ENCODE measurements at regions not wholly inside any gene's neighbourhood (a gene's known extent, or its start where the extent isn't known, plus 50 kb on each side); places are given as distances from the start of the nearest gene placed in this dataset.
"Not testable (repeated sequence)": the region's sequence is repeated elsewhere in the genome, so short reads cannot be mapped to it uniquely, and the experiment has no call there.

DNA sequence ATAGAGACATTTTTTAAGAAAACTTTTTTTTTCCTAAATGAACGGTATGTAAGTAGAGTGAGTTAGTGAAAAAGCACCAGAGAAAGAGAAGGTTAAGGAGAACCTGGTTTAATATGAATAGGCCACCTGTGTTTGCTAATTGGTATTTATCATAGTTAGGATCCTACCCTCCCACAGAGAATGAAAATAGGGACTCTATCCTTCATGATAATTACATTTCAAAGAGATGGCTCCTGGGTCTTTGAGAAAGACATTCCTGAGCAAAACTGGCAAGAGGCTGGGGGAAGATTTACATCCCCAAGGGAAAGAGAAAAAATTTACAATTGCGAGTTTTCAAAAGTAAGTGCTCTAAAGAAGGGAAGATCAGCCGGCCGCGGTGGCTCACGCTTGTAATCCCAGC is 1284.5 kb downstream of the SLITRK1 start:
- DNase-seq (ENCODE audit: low read depth) = no peak

DNA sequence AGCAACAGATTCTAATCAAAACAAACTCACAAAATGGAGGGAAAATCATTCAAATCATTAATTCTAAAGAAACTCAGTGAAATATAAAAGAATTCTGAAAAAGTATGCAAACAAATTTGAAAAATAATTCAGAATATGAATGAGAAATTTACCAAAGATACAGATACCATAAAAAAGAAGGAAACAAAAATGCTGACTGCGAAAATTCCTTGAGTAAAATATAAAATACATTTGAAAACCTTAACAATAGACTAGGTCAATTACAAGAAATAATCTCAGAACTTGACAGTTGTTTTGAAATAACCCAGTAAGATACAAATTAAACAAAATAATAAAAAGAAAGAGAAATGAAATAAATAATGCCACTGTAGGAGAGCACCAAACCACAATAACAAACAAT is 1289.0 kb downstream of the SLITRK1 start:
- DNase-seq (ENCODE audit: low read depth) = no peak

DNA sequence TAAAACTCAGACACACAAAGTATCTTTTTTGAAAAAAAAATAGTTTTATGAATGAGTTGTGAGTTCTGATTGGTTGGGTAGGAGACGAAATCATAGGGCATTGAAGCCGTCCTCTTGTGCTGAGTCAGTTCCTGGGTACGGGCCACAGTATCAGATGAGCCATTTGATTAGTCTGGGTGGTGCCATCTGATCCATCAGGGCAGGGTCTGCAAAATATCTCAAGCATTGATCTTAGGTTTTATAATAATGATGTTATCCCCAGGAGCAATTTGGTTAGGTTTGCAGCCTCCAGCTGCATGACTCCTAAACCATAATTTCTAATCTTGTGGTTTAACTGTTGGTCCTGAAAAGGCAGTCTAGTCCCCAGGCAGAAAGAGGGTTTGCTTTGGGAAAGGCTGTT is 1310.6 kb downstream of the SLITRK1 start:
- DNase-seq (ENCODE audit: low read depth) = no peak

DNA sequence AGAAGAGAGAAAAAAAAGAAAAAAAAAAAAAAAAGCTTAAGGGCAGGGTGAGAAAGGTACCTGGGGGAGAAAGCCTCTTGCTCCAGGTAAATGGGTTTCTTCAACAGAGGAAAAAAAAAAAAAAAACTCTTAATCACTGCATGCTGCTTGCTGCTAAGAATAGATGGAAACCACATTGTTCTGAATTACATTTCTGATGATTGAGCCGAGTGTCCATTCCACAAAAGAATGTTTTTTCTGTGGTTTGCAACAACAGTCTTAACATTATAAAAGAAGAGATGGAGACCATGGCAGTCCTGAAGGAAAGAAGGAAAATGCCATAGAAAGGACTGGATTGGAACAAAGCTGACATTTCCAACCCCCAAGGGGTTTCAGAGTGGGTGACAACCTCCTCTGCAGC is 1312.7 kb downstream of the SLITRK1 start:
- no peak for DNase-seq (ENCODE audit: low read depth)

DNA sequence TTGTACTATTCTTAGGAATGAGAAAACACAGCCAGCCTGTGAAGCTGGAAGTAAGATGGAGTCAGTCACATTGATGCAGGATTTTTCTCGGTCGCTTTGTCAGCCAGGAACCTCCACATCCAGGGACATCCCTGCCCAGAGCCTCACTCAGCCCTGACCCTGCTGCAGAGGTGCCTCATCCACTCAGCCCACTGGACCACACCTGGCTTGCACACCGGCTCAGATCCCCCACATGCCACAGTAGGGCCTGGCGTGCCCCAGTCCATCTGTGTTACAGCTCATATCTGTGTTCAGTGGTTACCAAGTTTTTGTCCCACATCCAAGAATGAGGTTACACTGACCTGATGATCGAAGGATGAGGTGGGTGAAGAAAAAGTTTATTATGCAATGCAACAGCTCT is 1315.4 kb downstream of the SLITRK1 start:
- DNase-seq (ENCODE audit: low read depth) = no peak

DNA sequence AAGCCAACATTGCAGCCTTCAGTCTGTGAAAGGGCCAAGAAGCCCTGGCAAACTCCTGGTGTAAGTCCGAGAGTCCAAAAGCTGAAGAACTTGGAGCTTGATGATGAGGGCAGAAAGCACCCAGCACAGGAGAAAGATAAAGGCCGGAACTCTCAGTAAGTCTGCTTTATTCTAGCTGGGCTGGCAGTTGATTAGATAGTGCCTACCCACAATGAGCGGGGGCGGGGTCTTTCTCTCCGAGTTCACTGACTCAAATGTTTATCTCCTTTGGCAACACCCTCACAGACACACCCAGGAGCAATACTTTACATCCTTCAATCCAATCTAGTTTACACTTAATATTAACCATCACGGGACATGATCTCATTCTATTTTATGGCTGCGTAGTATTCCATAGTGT is 1317.1 kb downstream of the SLITRK1 start:
- no peak for DNase-seq (ENCODE audit: low read depth)

DNA sequence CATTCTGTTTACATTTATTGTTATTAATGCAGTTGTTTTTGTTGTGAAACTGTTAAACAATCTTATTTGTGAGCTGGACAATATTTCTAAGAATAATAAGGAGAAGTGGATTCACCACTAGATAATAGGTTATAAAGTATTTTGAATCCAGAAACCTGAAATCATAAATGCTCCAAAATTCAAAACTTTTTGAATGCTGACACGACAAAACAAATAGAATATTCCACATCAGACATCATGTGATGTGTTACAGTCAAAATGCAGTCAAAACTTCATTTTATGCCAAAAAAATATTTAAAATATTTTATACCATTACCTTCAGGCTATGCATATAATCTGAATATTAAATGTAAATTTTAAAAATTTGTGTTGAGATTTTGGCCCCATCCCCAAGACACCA is 1321.4 kb downstream of the SLITRK1 start:
- no peak for DNase-seq (ENCODE audit: low read depth)

DNA sequence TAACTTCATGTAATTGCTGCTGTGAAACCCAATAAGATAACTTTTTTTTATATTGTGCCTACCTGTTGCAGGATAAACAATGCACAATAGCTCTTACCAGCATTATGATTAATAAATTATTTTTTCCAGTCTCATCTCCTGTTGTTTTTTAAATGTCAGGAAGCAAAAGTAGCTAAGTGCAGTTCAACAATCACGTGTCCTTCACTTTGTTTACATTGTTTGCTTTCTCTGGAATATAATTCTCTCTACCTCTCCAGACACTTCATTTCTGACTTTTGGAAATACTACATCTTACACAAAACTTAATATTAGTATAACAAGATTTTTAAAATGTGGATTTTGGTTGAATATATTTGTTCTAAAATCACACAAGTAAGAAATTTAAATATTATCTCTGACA is 1359.4 kb downstream of the SLITRK1 start:
- no peak for DNase-seq (ENCODE audit: low read depth)

DNA sequence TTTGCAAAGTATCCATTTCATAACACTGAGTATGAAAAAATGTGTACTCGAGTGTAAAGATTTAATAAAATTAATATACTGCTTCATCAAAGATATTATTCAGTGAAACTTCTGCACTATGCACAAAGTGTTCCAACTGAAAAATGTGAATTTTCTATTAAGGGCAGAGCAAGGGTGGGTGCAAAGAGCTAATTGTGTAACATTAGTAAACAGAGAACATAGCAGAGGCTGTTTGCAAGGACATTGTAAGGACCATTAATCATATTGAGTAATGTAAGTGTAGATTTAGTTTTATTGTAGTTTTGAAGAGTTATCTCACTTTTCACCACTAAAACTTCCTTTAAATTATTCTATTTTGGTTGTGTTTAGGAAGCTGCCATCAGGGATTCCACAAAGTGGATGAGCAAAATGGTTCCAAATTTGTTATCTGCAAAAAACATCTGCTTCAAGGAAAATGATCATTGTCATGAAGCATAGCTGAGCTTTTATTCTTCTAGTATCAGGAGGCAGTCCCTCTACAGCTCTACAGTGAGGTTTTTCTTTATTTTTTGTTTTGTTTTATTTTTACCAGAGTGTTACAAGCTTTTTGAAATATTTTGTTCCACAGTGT is 1375.4 kb downstream of the SLITRK1 start:
- no peak for DNase-seq (ENCODE audit: low read depth)

DNA sequence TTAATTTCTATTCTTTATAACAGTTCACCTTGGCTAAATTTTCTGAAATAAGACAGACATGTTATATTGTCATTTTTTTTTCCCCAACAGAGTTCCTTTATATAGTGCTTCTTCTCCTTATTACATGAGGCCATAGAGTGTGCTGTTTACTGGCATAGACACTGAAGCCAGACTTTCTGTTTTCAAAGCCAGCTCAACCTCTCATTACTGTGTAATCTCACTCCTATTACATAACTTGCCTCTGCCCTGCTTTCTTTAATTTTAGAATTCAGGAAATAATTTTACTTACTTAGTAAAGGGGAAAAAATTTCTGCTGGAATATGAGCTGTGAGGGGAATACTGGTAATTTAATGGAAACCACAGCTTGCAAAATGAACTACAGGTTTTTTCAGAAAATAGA is 1380.4 kb downstream of the SLITRK1 start:
- DNase-seq (ENCODE audit: low read depth) = no peak

DNA sequence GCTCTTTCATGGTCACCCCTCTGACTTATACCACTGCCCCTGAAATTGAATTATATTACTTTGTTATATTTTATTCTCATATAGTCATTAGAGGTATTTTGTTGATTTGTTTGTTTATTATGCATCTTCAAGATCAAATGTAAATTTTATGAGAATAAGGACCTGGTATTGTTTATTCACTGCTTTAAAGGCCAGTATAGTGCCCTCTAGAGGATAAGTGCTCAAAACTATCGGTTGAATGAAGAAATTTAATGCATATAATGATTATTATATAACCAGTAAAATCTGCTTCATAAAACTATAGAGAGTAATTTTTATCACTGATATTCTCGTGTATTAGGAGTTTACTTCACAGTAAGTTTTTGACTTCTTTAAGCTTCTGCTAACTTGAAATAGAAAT is 1401.9 kb downstream of the SLITRK1 start:
- no peak for DNase-seq (ENCODE audit: low read depth)

DNA sequence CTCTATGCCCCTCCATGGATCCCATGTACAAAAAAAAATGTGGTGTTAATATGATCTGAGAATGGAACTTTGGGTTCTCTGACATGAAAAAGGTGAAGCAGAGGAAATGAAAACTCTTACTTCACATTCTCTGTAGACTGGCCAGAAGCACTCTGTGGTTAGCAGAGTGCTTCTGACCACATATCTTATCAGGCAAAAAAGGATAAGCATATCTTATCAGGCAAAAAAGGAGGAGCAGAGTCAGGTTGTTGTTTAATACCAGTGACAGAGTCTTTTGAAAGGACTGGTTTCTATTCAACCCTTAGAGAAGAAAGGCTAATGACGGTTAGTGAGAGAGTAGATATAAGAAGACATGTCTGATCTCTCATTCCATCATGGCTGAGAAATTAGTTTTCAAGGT is 1404.8 kb downstream of the SLITRK1 start:
- no peak for DNase-seq (ENCODE audit: low read depth)

DNA sequence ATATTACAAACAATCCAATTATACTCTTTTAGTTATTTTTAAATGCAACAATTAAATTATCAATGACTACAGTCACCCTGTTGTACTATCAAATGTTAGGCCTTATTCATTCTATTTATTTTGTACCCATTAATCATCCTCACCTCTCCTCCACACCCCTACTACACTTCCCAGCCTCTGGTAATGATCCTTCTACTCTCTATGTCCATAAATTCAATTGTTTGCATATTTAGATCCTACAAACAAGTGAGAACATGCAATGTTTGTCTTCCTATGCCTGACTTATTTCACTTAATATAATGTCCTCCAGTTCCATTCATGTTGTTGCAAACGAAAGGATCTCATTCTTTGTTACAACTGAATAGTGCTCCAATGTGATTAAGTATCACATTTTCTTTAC is 1414.6 kb downstream of the SLITRK1 start:
- DNase-seq (ENCODE audit: low read depth) = no peak

DNA sequence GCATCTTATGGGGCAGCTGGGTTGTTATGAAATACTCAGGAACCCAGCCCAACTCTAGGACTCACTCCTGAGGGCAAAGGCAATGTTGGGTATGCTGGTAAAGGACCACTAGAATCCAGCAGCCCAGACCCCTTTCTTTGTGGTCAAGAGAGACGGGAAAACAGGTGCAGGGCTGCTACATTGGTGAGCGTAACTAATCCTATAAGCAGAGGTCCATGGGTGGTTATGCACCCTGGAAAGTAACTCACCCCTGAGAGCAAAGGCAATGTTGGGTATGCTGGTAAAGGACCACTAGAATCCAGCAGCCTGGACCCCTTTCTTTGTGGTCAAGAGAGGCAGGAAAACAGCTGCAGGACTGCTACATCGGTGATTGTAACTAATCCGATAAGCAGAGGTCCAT is 1422.7 kb downstream of the SLITRK1 start:
- not testable (repeated sequence) for DNase-seq (ENCODE audit: low read depth)

DNA sequence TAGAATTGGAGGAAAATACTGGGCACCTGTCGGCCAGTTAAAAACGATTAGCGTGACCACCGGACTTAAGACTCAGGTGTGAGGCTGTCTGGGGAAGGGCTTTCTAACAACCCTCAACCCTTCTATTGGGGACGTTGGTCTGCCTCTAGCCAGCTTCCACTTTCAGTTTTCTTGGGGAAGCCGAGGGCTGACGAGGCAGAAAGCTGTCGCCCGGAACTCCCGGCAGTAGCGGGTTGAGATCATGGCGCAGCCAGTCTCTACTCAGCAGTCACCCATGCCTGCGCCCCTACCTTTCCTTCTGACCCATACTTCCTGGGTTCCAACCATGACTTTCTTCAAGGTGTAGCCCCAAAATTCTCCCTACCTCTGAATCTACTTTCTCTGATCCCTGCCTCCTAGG is 1424.1 kb downstream of the SLITRK1 start:
- no peak for DNase-seq (ENCODE audit: low read depth)

DNA sequence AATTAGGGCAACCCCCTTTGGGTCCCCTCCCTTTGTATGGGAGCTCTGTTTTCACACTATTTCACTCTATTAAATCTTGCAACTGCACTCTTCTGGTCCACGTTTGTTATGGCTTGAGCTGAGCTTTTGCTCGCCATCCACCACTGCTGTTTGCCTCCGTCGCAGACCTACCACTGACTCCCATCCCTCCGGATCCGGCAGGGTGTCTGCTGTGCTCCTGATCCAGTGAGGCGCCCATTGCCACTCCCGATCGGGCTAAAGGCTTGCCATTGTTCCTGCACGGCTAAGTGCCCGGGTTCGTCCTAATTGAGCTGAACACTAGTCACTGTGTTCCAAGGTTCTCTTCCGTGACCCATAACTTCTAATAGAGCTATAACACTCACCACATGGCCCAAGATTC is 1424.7 kb downstream of the SLITRK1 start:
- DNase-seq (ENCODE audit: low read depth) = not testable (repeated sequence)

DNA sequence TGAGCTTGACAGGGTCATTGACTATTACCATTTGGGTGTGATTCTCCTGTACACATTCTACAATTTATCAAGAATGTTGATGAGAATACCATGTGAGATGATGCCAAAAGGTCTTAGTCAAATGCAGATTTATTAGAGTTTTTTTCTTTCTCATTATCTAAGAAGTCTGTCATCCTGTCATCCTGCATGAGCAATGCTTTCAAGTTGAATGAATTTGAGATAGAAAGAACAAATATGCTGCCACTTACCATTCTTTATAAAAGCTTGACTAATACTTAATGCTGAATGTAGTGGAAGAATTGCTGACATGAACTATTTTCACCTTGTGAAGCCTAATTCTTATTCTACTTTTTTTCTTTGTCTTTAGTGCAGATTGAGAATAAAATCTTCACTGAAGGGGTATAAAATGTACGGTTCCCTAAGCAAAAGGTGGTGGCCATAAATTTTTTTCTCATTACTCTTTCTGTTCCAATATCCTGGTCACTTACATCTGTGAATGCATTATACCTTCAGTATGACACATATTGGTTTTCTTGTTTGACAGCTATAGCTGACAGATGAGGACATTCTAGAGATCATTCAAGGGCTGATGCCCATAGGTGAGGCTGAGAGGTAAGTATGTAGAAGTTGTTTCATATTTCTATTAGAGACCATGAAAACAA is 1434.7 kb downstream of the SLITRK1 start:
- no peak for DNase-seq (ENCODE audit: low read depth)

DNA sequence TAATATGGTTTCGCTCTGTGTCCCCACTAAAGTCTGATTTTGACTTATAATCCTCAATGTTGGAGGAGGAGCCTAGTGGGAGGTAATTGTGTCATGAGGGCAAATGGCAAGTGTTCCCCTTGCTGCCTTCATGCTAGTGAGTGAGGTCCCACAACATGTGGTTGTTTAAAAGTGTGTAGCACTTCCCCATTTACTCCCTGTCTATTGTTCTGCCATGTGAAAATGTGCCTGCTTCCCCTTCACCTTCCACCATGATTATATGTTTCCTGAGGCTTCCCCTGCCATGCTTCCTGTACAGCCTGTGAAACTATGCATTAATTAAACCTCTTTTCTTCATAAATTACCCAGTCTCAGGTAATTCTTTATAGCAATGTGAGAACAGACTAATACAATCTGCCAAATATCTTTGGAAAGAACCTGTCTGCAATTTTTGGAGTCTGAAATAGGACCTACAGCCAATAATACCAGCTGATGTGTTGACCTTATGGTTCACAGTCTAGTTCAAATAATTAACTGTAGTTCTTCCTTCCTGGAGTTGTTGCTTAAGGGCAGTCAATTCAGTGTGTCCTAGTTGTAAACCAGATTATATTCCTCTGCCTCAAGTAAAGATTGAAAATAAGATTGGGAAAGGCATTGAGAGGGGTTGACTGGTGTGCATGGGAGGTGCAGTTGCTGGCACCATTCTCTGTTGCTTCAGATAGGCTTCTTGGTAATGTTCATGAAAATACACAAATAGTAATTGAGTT is 1442.9 kb downstream of the SLITRK1 start:
- DNase-seq (ENCODE audit: low read depth) = no peak

DNA sequence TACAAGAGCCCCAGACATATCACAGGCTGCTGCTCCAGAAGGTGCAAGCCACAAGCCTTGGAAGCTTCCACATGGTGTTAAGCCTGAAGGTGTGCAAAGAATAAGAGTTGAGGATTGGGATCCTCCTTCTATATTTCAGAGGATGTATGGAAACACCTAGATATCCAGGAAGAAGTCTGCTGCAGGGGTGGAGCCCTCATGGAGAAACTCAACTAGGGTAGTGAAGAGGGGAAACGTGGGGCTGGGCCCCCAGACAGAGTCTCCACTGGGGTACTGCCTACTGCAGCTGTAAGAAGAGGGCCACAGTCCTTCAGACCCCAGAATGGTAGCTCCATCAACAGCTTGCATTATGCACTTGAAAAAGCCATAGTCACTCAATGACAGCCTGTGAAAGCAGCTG is 1444.0 kb downstream of the SLITRK1 start:
- DNase-seq (ENCODE audit: low read depth) = no peak

DNA sequence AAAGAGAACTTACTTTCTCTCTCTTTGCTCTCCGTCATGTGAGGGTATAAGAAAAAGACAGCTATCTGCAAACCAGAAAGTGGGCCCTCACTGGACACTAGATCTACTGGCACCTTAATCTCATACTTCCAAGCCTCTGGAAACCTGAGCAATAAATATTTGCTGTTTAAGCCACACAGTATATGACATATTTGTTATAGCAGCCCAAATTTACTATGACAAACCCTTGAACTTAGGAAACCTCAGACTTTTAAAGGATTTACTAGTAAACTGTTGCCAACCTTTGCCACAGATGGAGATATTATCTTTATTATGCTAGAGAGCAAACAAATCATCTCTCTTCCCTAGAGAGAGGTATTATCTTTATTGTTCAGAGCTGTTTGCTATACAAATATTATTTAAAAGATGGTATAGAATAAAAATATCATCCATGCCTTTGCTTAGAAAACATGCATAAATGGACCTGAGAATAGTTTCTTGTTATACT is 1446.1 kb downstream of the SLITRK1 start:
- no peak for DNase-seq (ENCODE audit: low read depth)

DNA sequence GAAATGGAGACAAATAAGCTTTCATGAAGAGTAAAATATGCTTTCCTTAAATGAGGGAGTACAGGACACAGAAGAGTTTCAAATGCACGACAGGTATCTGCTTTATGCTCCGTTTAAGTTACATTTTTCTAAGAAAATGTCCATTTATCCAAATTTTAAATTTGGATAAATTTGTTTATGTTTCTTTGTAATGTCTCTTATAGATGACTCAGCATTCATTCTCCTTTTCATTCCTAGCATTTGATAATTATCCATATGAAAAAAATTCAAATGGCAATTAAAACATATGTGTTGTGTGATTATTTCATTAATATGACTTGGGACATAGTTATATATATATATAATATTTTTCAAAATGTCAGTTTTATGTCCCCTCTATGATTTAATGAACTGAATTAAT is 1449.3 kb downstream of the SLITRK1 start:
- no peak for DNase-seq (ENCODE audit: low read depth)

DNA sequence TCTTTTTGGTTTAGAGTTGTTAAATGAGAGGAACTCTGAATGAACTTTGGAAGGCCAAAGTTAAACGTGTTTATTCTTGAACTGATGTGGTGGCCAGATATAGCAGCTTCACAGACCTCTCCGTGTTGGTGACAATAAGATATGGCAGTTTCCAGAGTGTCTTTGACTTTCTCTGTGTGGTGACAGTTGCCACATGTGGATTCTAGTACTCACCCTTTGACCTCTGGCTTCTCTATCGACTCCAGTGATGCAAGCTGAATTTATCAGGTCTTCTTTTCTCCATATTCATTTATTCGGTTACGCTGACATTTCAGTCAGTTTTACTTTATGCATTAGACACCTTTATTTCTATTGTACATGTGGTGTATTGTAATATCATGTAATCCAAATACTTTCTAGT is 1469.5 kb downstream of the SLITRK1 start:
- no peak for DNase-seq (ENCODE audit: low read depth)

DNA sequence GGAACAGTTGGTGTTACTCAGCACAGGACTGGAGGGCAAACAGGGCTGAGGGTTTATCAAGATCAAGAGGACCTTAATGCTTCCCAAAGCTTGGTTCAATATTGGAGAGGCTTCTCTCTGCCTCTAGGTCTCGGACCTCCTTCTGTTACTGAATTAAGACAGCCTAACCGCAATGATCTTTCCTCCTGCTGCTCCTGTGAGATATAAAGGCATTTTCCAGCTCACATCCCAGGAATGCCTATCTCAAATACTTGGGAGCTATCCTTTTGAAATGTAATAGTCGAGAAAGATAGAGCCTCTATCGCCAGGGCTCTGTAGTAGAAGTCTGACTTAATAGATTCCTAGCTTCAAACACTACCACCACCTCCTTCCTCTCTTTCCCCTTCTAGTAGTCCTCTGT is 1475.0 kb downstream of the SLITRK1 start:
- no peak for DNase-seq (ENCODE audit: low read depth)
